IMR-90 (cell line): ENCODE measurements at regions not wholly inside any gene's neighbourhood (a gene's known extent, or its start where the extent isn't known, plus 50 kb on each side); places are given as distances from the start of the nearest gene placed in this dataset.

Experiments
- ATAC-seq: fragments of 200-7000 bp; cut with Tn5 transposase; 2 replicates; pipeline ENCODE4 v1.9.1; 2020; ENCODE audit warnings: low read depth, mild to moderate bottlenecking, moderate library complexity
- BruUV-seq: library from RNA; stranded (reverse); fragments of 400-500 nt; replicated peaks from 2 replicates; lab custom pipeline; 2021; lab: Mats Ljungman, UMichigan
- CTCF ChIA-PET: fragments of 300-600 bp; formaldehyde crosslinking; extraction: SDS; loops from one replicate; lab custom pipeline; 2021; ENCODE audit warnings: antibody characterized with exemption; lab: Yijun Ruan, JAX
- POLR2A ChIA-PET: fragments of 300-600 bp; sonication (Branson Sonifier 250); formaldehyde crosslinking; loops from one replicate; lab custom pipeline; 2022; ENCODE audit warnings: antibody characterized with exemption; ENCODE audit not compliant: unreplicated experiment; lab: Charles Lee
- DNase-seq: peaks from one replicate; pipeline ENCODE4 v3.0.0; 2013
- H2AFZ ChIP-seq: replicated peaks from 2 replicates; pipeline ENCODE3; 2013; ENCODE audit warnings: low read length, mild to moderate bottlenecking; ENCODE audit not compliant: poor library complexity
- H2AK5ac ChIP-seq: 2 replicates; pipeline ENCODE4 v1.6.1; 2013; ENCODE audit warnings: low read depth, low read length, inconsistent platforms
- H2AK9ac ChIP-seq: replicated peaks from 2 replicates; pipeline ENCODE3; 2013; ENCODE audit warnings: mild to moderate bottlenecking, low read depth, low read length, moderate library complexity; ENCODE audit not compliant: poor library complexity
- H2BK120ac ChIP-seq: 2 replicates; pipeline ENCODE4 v1.6.1; 2013; ENCODE audit warnings: low read depth, low read length, inconsistent platforms
- H2BK15ac ChIP-seq: 3 replicates; pipeline ENCODE4 v1.6.1; 2013; ENCODE audit warnings: low read depth, low read length, inconsistent platforms
- H2BK20ac ChIP-seq: 2 replicates; pipeline ENCODE4 v1.6.1; 2013; ENCODE audit warnings: low read depth, mild to moderate bottlenecking, inconsistent platforms, low read length, moderate library complexity
- H2BK5ac ChIP-seq: 2 replicates; pipeline ENCODE4 v1.6.1; 2013; ENCODE audit warnings: mild to moderate bottlenecking, low read depth, low read length, inconsistent platforms; ENCODE audit not compliant: poor library complexity, severe bottlenecking
- H3K14ac ChIP-seq: replicated peaks from 2 replicates; pipeline ENCODE4 v1.6.1; 2013; ENCODE audit warnings: low read depth, low read length, inconsistent platforms
- H3K18ac ChIP-seq: 2 replicates; pipeline ENCODE4 v1.6.1; 2013; ENCODE audit warnings: low read depth, low read length, control low read depth
- H3K23ac ChIP-seq: 2 replicates; pipeline ENCODE4 v1.6.1; 2013; ENCODE audit warnings: low read depth, low read length, inconsistent platforms
- H3K27ac ChIP-seq: 2 replicates; pipeline ENCODE4 v1.5.1; 2013; ENCODE audit warnings: mild to moderate bottlenecking, control low read depth, low read length; ENCODE audit not compliant: insufficient read depth
- H3K27me3 ChIP-seq: 2 replicates; pipeline ENCODE4 v1.6.1; 2013; ENCODE audit warnings: low read length; ENCODE audit not compliant: control insufficient read depth, insufficient read depth
- H3K36me3 ChIP-seq: 2 replicates; pipeline ENCODE4 v1.6.1; 2013; ENCODE audit warnings: low read length, mixed read lengths; ENCODE audit not compliant: control insufficient read depth, insufficient read depth
- H3K4ac ChIP-seq: 2 replicates; pipeline ENCODE4 v1.6.1; 2013; ENCODE audit warnings: low read depth, low read length, inconsistent platforms
- H3K4me1 ChIP-seq: 2 replicates; pipeline ENCODE4 v1.6.1; 2013; ENCODE audit warnings: low read length, mixed read lengths; ENCODE audit not compliant: control insufficient read depth, insufficient read depth
- H3K4me2 ChIP-seq: 2 replicates; pipeline ENCODE4 v1.6.1; 2013; ENCODE audit warnings: low read depth, mild to moderate bottlenecking, control low read depth, low read length, moderate library complexity
- H3K4me3 ChIP-seq: 2 replicates; pipeline ENCODE4 v1.5.1; 2013; ENCODE audit warnings: low read depth, mild to moderate bottlenecking, control low read depth, low read length, moderate library complexity; ENCODE audit not compliant: insufficient read depth
- H3K56ac ChIP-seq: 2 replicates; pipeline ENCODE4 v1.6.1; 2013; ENCODE audit warnings: low read length, inconsistent platforms; ENCODE audit not compliant: insufficient read depth; ENCODE audit errors: extremely low read depth
- H3K79me1 ChIP-seq, 2 experiments: 2 replicates each; pipeline ENCODE4 v1.6.1; 2013; ENCODE audit warnings: low read length in 2 of 2, inconsistent platforms in 1 of 2, low read depth in 1 of 2
- H3K9ac ChIP-seq: 2 replicates; pipeline ENCODE4 v1.6.1; 2013; ENCODE audit warnings: low read depth, low read length, control low read depth
- H3K9me1 ChIP-seq: 2 replicates; pipeline ENCODE4 v1.6.1; 2013; ENCODE audit warnings: low read length, inconsistent platforms; ENCODE audit not compliant: insufficient read depth
- H3K9me3 ChIP-seq: 2 replicates; pipeline ENCODE4 v1.6.1; 2013; ENCODE audit warnings: low read length; ENCODE audit not compliant: control insufficient read depth, insufficient read depth
- H4K20me1 ChIP-seq: 2 replicates; pipeline ENCODE4 v1.6.1; 2013; ENCODE audit warnings: low read length, inconsistent platforms; ENCODE audit not compliant: insufficient read depth
- H4K5ac ChIP-seq: 2 replicates; pipeline ENCODE4 v1.6.1; 2013; ENCODE audit warnings: mild to moderate bottlenecking, low read depth, low read length, control low read depth
- H4K8ac ChIP-seq, 2 experiments: 2 replicates each; pipeline ENCODE4 v1.6.1; 2013; ENCODE audit warnings: low read depth in 2 of 2, low read length in 2 of 2, control low read depth in 1 of 2, inconsistent platforms in 1 of 2
- H4K91ac ChIP-seq: 2 replicates; pipeline ENCODE4 v1.6.1; 2013; ENCODE audit warnings: low read depth, low read length, inconsistent platforms; ENCODE audit not compliant: insufficient read depth
- CEBPB ChIP-seq: IDR thresholded peaks from 2 replicates; pipeline ENCODE4 v1.6.1; 2012; ENCODE audit warnings: low read depth, low read length, improper control_type of control experiment
- CHD1 ChIP-seq: IDR thresholded peaks from 2 replicates; pipeline ENCODE4 v1.6.1; 2012; ENCODE audit warnings: low read depth, low read length, improper control_type of control experiment
- FOS ChIP-seq: fragments of 150-350 bp; IDR thresholded peaks from 2 replicates; pipeline ENCODE4 v1.6.1; 2016; ENCODE audit warnings: low read depth, low read length
- MAFK ChIP-seq: IDR thresholded peaks from 2 replicates; pipeline ENCODE4 v1.6.1; 2012; ENCODE audit warnings: low read depth, low read length, improper control_type of control experiment
- MAZ ChIP-seq: IDR thresholded peaks from 2 replicates; pipeline ENCODE4 v1.6.1; 2012; ENCODE audit warnings: low read depth, mild to moderate bottlenecking, low read length, improper control_type of control experiment, moderate library complexity, borderline replicate concordance
- NFE2L2 ChIP-seq: fragments of 150-350 bp; IDR thresholded peaks from 2 replicates; pipeline ENCODE4 v1.6.1; 2016; ENCODE audit warnings: low read depth, mild to moderate bottlenecking, low read length
- RCOR1 ChIP-seq: IDR thresholded peaks from 2 replicates; pipeline ENCODE4 v1.6.1; 2012; ENCODE audit warnings: mild to moderate bottlenecking, low read length, improper control_type of control experiment; ENCODE audit not compliant: insufficient replicate concordance
- RFX5 ChIP-seq: IDR thresholded peaks from 2 replicates; pipeline ENCODE4 v1.8.0; 2012; ENCODE audit warnings: low read depth, mild to moderate bottlenecking, low read length, moderate library complexity
- WGBS, 2 experiments: methylation state at CpG; one replicate each; pipeline versions ENCODE4 v1.1.5 to v1.1.7; 2013; ENCODE audit warnings: missing lambda C conversion rate in 2 of 2; ENCODE audit not compliant: insufficient read length in 1 of 2; ENCODE audit errors: extremely low coverage in 2 of 2; 5-methylcytosine and 5-hydroxymethylcytosine counted together
- dilution Hi-C: fragments of 300-500 bp; cut with HindIII; formaldehyde crosslinking; loops from one replicate; pipeline ENCODE4 v1.14.3; 2018; ENCODE audit warnings: low sequenced_read_pairs; ENCODE audit not compliant: unreplicated experiment
- in situ Hi-C: fragments of 300-500 bp; cut with MboI; formaldehyde crosslinking; loops from 3 replicates; pipeline ENCODE4 v1.14.3; 2019; ENCODE audit warnings: low sequenced_read_pairs, inconsistent platforms, mixed read lengths
- intact Hi-C: fragments of 100-400 bp; cut with micrococcal nuclease; formaldehyde crosslinking; loops from 2 replicates; pipeline ENCODE4 v1.10.0; 2022
- TF ChIP-seq, protein P1 (sequence below): fragments of 150-350 bp; IDR thresholded peaks from 2 replicates; pipeline ENCODE4 v1.6.1; 2017; ENCODE audit warnings: mild to moderate bottlenecking, antibody characterized with exemption, low read length, low read depth
- TF ChIP-seq, protein P2 (sequence below): fragments of 150-350 bp; IDR thresholded peaks from 2 replicates; pipeline ENCODE4 v1.6.1; 2016; ENCODE audit warnings: low read depth, mild to moderate bottlenecking, low read length, moderate library complexity, borderline replicate concordance

GRCh38 chr7:27424231-27424630 is 181.6 kb downstream of the EVX1 start:
- H2BK120ac ChIP-seq: no peak overlapping the region

More at GRCh38 chr7:27424231-27424630, 181.6 kb downstream of the EVX1 start:
- Histone ChIP-seq H2BK15ac (no peak overlapping the region), H3K27me3 (peaks cover 16% of the 10 kb centered on the region), H2AK9ac (no peak overlapping the region), H4K8ac (no peak overlapping the region), H3K14ac (no peak overlapping the region), H3K18ac (no peak overlapping the region), H3K27ac (no peak overlapping the region), H3K4me2 (no peak overlapping the region), H3K4me3 (no peak overlapping the region), H3K79me1 (no peaks in the 10 kb centered on the region), H3K23ac (no peak overlapping the region), H3K9ac (no peak overlapping the region), H2AK5ac (no peak overlapping the region), H4K20me1 (no peaks in the 10 kb centered on the region), H4K5ac (no peak overlapping the region), H3K36me3 (no peaks in the 10 kb centered on the region), H3K4me1 (no peaks in the 10 kb centered on the region), H2AFZ (no peak overlapping the region), H3K9me3 (no peaks in the 10 kb centered on the region), H2BK20ac (no peak overlapping the region), H2BK5ac (no peak overlapping the region), H3K56ac (no peak overlapping the region), H3K9me1 (no peaks in the 10 kb centered on the region), H4K91ac (no peak overlapping the region), H3K4ac (no peak overlapping the region)
- TF ChIP-seq, protein P1, sequence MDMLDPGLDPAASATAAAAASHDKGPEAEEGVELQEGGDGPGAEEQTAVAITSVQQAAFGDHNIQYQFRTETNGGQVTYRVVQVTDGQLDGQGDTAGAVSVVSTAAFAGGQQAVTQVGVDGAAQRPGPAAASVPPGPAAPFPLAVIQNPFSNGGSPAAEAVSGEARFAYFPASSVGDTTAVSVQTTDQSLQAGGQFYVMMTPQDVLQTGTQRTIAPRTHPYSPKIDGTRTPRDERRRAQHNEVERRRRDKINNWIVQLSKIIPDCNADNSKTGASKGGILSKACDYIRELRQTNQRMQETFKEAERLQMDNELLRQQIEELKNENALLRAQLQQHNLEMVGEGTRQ: no peak
- TF ChIP-seq, protein P2, sequence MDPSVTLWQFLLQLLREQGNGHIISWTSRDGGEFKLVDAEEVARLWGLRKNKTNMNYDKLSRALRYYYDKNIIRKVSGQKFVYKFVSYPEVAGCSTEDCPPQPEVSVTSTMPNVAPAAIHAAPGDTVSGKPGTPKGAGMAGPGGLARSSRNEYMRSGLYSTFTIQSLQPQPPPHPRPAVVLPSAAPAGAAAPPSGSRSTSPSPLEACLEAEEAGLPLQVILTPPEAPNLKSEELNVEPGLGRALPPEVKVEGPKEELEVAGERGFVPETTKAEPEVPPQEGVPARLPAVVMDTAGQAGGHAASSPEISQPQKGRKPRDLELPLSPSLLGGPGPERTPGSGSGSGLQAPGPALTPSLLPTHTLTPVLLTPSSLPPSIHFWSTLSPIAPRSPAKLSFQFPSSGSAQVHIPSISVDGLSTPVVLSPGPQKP: no peak
- no peak for TF ChIP-seq RCOR1
- no peak for TF ChIP-seq MAFK
- no peak for TF ChIP-seq NFE2L2
- TF ChIP-seq MAZ: no peak
- no peak for TF ChIP-seq CHD1
- TF ChIP-seq CEBPB: no peak
- no peak for TF ChIP-seq RFX5
- no peak for TF ChIP-seq FOS
- no peak for ATAC-seq
- WGBS, 2 experiments: no CpG with 5 or more reads among the region's 3 CpGs
- in situ Hi-C loops (no loop called here), intact Hi-C loops (no loop called here), dilution Hi-C loops (no loop called here)
- POLR2A ChIA-PET: no interaction called here
- DNase-seq: no peak
- CTCF ChIA-PET: no interaction called here
- no TSS peak for BruUV-seq
